ENCODE measurements at regions not wholly inside any gene's neighbourhood (a gene's known extent, or its start where the extent isn't known, plus 50 kb on each side); places are given as distances from the start of the nearest gene placed in this dataset.
"Not testable (repeated sequence)": the region's sequence is repeated elsewhere in the genome, so short reads cannot be mapped to it uniquely, and the experiment has no call there.

DNA sequence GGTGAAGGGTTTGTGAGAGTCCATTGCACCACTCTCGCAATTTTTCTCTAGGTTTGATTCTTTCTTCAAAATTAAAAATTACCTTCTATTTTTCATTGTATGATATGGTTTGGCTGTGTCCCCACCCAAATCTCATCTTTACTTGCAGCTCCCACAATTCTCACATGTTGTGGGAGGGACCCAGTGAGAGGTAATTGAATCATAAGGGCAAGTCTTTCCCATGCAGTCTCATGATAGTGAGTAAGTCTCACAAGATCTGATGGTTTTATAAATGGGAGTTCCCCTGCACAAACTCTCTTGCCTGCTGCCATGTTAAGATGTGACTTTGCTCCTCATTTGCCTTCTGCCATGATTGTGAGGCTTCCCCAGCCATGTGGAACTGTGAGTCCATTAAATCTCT lies 711.2 kb upstream of the AUTS2 start:
- not testable (repeated sequence) for DNase-seq

DNA sequence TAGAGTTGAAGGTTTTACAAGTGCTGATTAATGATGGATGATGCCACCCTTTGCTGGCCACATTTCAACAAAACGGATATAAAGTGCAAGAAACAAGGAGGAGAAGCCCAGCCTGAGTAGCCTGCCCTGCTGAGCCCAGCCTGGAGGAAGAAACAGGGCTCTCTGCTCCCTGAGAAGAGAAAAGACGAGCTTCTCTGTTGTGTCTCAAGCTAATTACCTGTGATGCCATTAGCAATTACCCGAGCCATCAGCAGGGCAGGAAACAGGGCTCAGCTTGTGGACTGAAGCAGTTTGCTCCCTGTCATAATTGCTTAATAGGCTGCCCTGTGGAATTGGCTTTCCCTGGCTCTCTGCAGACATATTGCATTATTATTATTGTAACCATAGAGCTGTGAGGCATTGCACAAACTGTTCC lies 709.3 kb upstream of the AUTS2 start:
- DNase-seq, result no peak

DNA sequence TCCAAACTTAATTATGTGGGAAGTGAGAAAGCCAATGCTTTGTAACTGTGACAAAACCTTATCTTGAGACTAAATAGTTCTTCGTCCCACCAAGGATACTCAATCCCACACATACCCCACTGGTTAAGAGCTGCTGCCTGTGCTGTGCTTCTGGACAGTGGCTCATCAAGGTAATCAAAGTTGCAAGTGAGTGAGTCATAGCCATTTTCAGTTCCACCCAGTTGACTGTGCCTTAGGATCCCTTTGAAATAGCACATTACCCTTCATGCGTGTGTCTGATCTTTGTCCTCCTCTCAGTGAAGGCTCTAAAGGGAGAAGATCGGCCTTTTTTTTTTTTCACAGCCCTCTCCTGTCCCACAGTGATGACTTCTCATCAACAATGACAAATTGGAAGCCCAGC lies 706.0 kb upstream of the AUTS2 start:
- DNase-seq, result no peak

- no peak for DNase-seq
Observed at GRCh38 chr7:68893411-68893810, 704.9 kb upstream of the AUTS2 start.

DNA sequence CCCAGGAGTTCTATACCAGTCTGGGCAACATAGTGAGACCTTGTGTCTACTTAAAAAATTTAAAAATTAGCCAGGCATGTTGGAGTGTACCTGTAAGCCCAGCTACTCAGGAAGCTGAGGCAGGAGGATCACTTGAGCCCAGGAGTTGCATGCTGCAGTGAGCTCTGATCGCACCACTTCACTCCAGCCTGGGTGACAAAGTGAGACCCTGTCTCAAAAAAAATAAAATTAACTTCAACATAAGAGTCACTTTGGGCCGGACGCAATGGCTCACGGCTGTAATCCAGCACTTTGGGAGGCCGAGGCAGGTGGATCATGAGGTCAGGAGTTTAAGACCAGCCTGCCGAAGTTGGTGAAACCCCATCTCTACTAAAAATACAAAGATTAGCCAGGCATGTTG lies 699.1 kb upstream of the AUTS2 start:
- not testable (repeated sequence) for DNase-seq

- DNase-seq, result no peak
Observed at GRCh38 chr7:68900096-68900495, 698.2 kb upstream of the AUTS2 start.

- DNase-seq, result no peak
Observed at GRCh38 chr7:68904630-68905029, 693.6 kb upstream of the AUTS2 start.

DNA sequence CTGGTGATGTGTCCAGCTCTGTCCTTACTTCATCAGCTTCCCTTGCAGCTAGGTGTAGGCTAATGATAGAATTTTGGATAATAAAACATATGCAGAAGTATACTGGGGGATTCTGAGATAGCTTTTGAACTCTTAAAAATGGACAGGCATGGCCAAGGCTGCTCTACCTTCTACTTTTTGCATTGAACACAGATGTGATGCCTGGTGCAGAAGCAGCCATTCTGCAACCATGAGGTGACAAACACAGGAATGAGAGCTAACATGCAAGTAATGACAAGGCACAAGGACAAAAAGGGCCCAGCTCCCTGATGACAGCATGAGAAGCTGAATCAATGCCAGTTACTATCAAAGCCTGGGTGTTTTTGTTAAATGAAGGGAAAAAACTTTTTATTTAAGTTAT lies 686.5 kb upstream of the AUTS2 start:
- DNase-seq, result no peak

- no peak for DNase-seq
Observed at GRCh38 chr7:68914006-68914405, 684.3 kb upstream of the AUTS2 start.

DNA sequence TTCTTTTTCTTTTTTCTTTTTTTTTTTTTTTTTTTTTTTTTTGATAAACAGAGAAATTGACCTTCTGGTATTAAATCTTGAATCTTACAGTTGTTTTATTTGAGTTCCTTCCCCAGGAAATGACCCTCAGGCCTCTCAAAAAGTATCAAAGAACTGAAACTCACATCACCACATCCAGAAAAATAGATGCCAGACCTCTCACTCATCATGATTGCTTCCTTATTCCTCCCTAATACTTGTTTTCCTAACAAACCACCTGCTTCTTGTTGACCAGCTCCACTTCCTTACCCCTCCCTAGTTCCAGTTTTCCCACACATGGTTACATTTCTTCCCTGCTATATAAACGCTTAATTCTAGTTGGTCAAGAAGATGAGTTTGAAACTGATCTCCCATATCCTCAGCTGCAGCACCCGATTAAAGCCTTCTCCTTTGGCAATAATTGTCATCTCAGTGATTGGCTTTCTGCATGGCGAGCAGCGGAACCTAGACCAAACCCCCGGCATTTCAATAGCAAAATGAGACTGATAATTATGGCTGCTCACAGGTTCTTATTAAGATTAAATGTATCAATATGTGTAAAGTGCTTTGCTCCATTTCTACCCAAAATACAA lies 681.1 kb upstream of the AUTS2 start:
- DNase-seq, result no peak

- DNase-seq, result no peak
Observed at GRCh38 chr7:68918621-68919020, 679.7 kb upstream of the AUTS2 start.

DNA sequence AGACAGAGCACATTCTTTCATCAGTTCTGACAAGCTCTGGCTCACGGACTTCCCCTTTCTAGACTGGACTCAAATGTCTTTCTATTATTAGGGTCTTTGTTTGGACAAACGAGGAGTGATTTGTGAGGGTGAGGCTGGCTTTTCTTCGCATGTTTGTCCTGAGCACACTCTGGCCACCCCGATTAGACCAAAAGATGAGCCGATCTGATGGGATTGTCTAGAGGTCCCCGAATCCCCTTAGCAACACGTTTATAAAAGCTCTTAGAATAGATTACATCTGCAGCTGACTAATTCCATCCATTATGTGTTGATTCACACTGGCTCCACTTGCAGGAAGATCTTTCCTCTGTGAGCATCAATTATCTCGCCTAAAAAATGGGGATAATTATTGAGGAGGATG lies 675.4 kb upstream of the AUTS2 start:
- DNase-seq, result no peak

- no peak for DNase-seq
Observed at GRCh38 chr7:68925241-68925640, 673.0 kb upstream of the AUTS2 start.

DNA sequence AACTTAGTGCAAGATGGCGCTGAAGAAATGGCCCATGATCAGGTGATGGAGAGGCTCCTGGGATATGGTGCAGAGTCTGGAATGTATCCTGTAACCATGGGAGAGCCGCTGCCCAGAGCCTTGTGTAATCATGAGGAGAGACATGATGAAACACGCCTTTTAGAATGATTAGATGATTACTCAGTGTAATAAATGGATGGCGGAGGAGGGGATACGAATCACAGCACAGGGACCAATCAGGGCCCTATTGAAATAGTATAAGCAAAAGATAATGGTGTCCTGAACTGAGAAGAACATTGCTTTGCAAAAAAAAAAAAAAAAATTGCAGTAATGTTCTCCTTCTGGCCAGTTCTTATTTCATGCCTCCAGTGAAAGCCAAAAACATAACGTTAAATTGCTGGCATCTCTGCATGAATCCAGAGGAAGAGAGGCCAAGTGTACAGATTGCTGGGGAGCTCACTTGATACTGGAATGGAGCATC lies 668.5 kb upstream of the AUTS2 start:
- no peak for DNase-seq

- no peak for DNase-seq
Observed at GRCh38 chr7:68936471-68937035, 661.7 kb upstream of the AUTS2 start.

DNA sequence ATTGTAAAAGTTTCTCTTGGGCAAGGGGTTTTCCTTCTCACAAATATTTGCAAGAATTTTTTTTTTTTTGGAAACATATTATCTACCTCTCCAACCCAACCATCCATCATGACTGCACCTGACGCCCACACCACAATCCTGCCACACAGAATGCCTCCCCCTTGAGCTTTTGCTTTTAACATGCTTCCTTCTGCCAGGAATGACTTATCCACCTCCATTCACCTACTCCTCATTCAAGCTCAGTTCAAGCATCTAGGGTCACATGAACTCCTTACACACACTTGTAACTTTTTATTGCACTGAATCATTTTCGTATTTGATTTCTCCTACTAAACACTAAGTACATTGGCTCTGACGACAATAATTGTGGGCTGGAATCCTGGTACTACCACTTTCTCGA lies 660.1 kb upstream of the AUTS2 start:
- DNase-seq, result no peak

- no peak for DNase-seq
Observed at GRCh38 chr7:68943786-68944185, 654.5 kb upstream of the AUTS2 start.

DNA sequence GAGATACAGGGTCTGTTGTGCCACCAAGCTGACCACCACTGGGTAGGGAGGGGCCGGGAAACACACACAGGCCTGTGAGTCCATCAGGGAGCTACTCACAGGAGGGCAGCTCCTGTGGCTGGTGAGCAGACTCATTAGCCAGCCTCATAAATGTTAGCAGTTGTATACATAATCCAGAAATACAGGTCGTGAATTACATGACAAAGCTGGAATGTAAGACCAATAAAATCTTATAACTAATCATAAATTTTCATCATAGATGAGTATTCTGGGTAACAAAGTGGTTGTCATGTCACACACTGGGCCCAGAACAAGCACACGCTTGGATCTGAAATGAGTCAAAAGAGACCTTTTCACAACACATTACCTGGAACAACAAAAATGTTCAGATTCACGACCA lies 642.6 kb upstream of the AUTS2 start:
- no peak for DNase-seq

DNA sequence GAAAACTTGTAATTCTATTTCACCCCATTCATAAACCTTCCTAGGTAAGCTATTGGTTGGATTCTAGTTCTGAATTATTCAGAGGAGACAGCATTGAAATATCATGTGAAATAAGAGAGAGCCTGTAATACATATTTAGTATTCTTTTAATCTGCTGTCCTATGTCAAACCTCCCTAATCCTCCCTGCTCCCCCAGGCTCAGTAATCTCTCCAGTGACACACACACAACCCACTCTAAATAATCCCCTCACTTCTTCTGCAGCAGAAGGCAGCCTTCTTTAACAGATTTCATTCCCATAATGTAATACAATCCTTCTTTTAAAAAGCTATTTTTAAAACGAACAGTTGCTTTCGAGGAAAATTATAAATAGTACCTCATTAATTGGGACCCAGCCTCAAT lies 639.7 kb upstream of the AUTS2 start:
- no peak for DNase-seq

DNA sequence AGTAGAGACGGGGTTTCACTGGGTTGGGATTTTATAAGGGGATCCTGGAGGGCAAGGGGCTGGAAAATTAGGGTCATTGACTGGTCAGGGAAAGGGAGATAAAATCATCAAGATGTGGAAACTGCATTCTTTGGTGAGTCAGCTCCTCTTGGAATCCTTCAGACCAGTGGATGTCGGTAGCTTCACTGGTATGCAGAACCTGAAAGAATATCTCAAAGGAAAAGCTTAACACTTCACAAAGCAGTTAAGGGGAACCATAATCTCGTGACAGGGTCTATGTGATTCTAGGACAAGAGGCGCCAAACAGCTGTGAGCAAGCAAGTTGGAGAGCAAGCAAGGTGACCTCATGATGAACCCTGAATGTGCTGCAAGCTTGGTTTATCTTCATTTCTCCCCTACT lies 634.7 kb upstream of the AUTS2 start:
- no peak for DNase-seq

DNA sequence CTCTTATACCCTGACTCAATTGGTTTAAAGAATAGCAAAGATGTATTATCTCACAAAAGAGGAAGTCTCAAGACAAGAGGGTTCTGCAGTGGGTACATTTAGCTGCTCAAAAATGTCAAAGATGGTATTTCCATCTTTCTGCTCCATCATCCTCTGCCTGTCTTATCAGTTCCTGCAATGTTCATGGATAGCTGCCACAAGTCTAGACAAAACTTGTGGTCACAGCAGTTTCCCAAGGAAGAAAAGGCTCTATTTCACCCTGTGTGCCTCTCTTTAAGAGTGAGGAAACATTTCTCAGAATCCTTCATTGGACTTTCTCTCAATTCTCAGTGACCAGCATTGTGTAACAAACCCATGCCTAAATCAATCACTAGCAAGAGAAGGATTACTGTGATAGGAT lies 634.2 kb upstream of the AUTS2 start:
- no peak for DNase-seq

DNA sequence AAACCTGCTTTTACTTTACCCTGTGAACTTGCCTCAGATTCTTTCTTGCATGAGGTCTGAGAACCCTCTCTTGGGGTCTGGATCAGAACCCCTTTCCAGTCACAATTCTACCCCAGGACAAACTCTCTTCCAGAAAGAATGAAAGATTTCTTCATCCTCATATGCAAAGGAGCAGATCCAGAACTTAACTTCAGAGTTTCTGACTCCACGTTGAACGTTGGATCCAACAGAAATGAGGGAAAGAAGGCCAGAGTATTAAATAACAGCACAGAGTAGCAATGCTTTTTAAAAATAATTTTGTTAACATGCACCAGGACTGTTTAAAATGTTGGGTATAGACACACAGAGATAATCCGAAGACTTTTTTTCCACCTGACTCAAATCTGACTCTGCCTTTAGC lies 632.9 kb upstream of the AUTS2 start:
- DNase-seq, result no peak

GRCh38 chr7:68967598-68967997 lies 630.7 kb upstream of the AUTS2 start:
- DNase-seq, result no peak

DNA sequence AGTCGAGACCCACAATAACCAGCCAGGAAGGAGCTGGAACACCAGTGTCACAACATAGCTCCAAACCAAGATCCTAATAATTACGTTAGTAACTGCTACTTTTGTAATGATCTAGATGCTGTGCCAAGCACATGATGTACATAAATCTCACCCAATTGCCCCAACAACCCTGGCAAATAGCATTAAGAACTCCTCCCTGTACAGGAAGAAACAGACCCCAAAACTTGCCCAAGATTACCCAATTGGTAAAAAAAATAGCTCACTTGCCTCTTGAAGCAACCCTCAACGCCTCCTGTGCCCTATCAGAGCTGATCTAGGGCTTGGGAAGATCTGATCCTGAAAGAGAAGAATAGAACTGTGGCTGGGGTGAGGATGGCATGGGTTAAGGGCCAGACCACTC lies 628.7 kb upstream of the AUTS2 start:
- DNase-seq, result no peak

- no peak for DNase-seq
Observed at GRCh38 chr7:68971634-68972340, 626.5 kb upstream of the AUTS2 start.
